GM23338 (cell line): ENCODE measurements at regions not wholly inside any gene's neighbourhood (a gene's known extent, or its start where the extent isn't known, plus 50 kb on each side); places are given as distances from the start of the nearest gene placed in this dataset.

Experiments
- ATAC-seq: fragments of 200-7000 bp; cut with Tn5 transposase; 3 replicates; pipeline ENCODE4 v1.9.1; 2020
- DNase-seq: peaks from one replicate; pipeline ENCODE4 v3.0.0-alpha.2; 2015; ENCODE audit warnings: low spot score
- H2AFZ ChIP-seq: fragments of 200-600 bp; sonication (generic); 2 replicates; pipeline ENCODE4 v1.8.0; 2016; ENCODE audit warnings: antibody characterized with exemption, mild to moderate bottlenecking, moderate library complexity
- H3F3A ChIP-seq: fragments of 200-600 bp; sonication (generic); replicated peaks from 2 replicates; pipeline ENCODE4 v1.8.0; 2017; ENCODE audit warnings: antibody characterized with exemption, mixed run types, low read depth
- H3K27ac ChIP-seq: fragments of 200-600 bp; sonication (generic); 2 replicates; pipeline ENCODE4 v1.6.1; 2016; ENCODE audit warnings: low read depth
- H3K27me3 ChIP-seq: fragments of 200-600 bp; sonication (generic); 2 replicates; pipeline ENCODE4 v1.8.0; 2016; ENCODE audit warnings: mild to moderate bottlenecking, mixed run types, moderate library complexity; ENCODE audit not compliant: insufficient read depth
- H3K36me3 ChIP-seq: fragments of 200-600 bp; sonication (generic); 2 replicates; pipeline ENCODE4 v1.8.0; 2016; ENCODE audit warnings: mild to moderate bottlenecking; ENCODE audit not compliant: insufficient read depth
- H3K4me1 ChIP-seq: fragments of 200-600 bp; sonication (generic); 2 replicates; pipeline ENCODE4 v1.8.0; 2016; ENCODE audit warnings: mild to moderate bottlenecking, moderate library complexity; ENCODE audit not compliant: insufficient read depth
- H3K4me2 ChIP-seq: fragments of 200-600 bp; sonication (generic); 2 replicates; pipeline ENCODE4 v1.7.1; 2017; ENCODE audit warnings: mixed run types
- H3K4me3 ChIP-seq: fragments of 200-600 bp; sonication (generic); 2 replicates; pipeline ENCODE4 v1.6.1; 2016; ENCODE audit warnings: mixed run types
- H3K79me2 ChIP-seq: fragments of 200-600 bp; sonication (generic); replicated peaks from 2 replicates; pipeline ENCODE4 v1.8.0; 2017; ENCODE audit warnings: mild to moderate bottlenecking; ENCODE audit not compliant: insufficient read depth
- H3K9me2 ChIP-seq: fragments of 200-600 bp; sonication (generic); 2 replicates; pipeline ENCODE4 v1.8.0; 2017; ENCODE audit not compliant: insufficient read depth
- H4K20me1 ChIP-seq: fragments of 200-600 bp; sonication (generic); replicated peaks from 2 replicates; pipeline ENCODE4 v1.8.0; 2017; ENCODE audit warnings: mild to moderate bottlenecking; ENCODE audit not compliant: insufficient read depth
- H3K27ac Mint-ChIP-seq: 2 replicates; pipeline ENCODE4 v1.8.0; 2020; ENCODE audit warnings: inconsistent platforms, mild to moderate bottlenecking, moderate library complexity, mixed read lengths
- H3K27me3 Mint-ChIP-seq: 3 replicates; pipeline ENCODE4 v1.8.0; 2022; ENCODE audit warnings: low read depth, mild to moderate bottlenecking, moderate library complexity, mixed read lengths, inconsistent platforms; ENCODE audit not compliant: insufficient read depth, poor library complexity
- H3K36me3 Mint-ChIP-seq: 3 replicates; pipeline ENCODE4 v1.8.0; 2021; ENCODE audit warnings: low read depth, mild to moderate bottlenecking, inconsistent platforms, moderate library complexity, mixed read lengths
- H3K4me1 Mint-ChIP-seq: 3 replicates; pipeline ENCODE4 v1.8.0; 2020; ENCODE audit warnings: mild to moderate bottlenecking, inconsistent platforms, mixed read lengths
- H3K4me3 Mint-ChIP-seq: 3 replicates; pipeline ENCODE4 v1.8.0; 2021; ENCODE audit warnings: moderate library complexity, mild to moderate bottlenecking, inconsistent platforms, mixed read lengths
- H3K9me3 Mint-ChIP-seq: 3 replicates; pipeline ENCODE4 v1.8.0; 2020; ENCODE audit warnings: moderate library complexity, mild to moderate bottlenecking, inconsistent platforms, mixed read lengths
- EZH2 ChIP-seq: fragments of 200-600 bp; sonication (generic); IDR thresholded peaks from one replicate; pipeline ENCODE4 v1.8.0; 2017; ENCODE audit warnings: antibody characterized with exemption, mild to moderate bottlenecking, low read depth; ENCODE audit not compliant: unreplicated experiment
- NANOG ChIP-seq: IDR thresholded peaks from 2 replicates; pipeline ENCODE4 v1.6.1; 2016; ENCODE audit warnings: antibody characterized with exemption, borderline replicate concordance
- ZNF331 ChIP-seq: fragments of 250-450 bp; sonication (Bioruptor Pico); IDR thresholded peaks from 2 replicates; pipeline ENCODE4 v1.5.0; 2020; ENCODE audit warnings: low read depth, mild to moderate bottlenecking, moderate library complexity
- TF ChIP-seq, protein P1 (sequence below): fragments of 250-450 bp; sonication (Bioruptor Pico); IDR thresholded peaks from 2 replicates; pipeline ENCODE4 v1.5.0; 2020; ENCODE audit warnings: mild to moderate bottlenecking, moderate library complexity

DNA sequence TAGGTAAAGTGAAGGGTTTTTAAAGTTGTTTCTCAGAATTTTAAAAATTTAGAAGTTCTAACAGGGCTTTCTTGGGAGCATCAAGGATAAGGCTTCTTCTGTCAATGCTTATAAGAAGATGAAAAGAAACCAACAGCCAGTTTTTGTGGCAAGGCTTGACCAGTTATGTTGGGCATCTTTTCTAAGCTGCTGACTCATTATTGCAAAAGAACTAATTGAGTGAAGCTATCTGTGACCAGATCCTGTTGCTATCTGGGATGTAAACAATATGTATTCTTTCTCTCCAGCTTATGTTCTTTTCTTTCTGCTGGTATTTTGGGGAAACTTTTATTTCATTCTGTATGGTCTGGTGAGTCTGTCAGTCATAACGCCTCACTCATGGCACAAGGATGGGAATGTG lies 643.8 kb downstream of the HDGFL1 start (continued):
- TF ChIP-seq, protein P1, sequence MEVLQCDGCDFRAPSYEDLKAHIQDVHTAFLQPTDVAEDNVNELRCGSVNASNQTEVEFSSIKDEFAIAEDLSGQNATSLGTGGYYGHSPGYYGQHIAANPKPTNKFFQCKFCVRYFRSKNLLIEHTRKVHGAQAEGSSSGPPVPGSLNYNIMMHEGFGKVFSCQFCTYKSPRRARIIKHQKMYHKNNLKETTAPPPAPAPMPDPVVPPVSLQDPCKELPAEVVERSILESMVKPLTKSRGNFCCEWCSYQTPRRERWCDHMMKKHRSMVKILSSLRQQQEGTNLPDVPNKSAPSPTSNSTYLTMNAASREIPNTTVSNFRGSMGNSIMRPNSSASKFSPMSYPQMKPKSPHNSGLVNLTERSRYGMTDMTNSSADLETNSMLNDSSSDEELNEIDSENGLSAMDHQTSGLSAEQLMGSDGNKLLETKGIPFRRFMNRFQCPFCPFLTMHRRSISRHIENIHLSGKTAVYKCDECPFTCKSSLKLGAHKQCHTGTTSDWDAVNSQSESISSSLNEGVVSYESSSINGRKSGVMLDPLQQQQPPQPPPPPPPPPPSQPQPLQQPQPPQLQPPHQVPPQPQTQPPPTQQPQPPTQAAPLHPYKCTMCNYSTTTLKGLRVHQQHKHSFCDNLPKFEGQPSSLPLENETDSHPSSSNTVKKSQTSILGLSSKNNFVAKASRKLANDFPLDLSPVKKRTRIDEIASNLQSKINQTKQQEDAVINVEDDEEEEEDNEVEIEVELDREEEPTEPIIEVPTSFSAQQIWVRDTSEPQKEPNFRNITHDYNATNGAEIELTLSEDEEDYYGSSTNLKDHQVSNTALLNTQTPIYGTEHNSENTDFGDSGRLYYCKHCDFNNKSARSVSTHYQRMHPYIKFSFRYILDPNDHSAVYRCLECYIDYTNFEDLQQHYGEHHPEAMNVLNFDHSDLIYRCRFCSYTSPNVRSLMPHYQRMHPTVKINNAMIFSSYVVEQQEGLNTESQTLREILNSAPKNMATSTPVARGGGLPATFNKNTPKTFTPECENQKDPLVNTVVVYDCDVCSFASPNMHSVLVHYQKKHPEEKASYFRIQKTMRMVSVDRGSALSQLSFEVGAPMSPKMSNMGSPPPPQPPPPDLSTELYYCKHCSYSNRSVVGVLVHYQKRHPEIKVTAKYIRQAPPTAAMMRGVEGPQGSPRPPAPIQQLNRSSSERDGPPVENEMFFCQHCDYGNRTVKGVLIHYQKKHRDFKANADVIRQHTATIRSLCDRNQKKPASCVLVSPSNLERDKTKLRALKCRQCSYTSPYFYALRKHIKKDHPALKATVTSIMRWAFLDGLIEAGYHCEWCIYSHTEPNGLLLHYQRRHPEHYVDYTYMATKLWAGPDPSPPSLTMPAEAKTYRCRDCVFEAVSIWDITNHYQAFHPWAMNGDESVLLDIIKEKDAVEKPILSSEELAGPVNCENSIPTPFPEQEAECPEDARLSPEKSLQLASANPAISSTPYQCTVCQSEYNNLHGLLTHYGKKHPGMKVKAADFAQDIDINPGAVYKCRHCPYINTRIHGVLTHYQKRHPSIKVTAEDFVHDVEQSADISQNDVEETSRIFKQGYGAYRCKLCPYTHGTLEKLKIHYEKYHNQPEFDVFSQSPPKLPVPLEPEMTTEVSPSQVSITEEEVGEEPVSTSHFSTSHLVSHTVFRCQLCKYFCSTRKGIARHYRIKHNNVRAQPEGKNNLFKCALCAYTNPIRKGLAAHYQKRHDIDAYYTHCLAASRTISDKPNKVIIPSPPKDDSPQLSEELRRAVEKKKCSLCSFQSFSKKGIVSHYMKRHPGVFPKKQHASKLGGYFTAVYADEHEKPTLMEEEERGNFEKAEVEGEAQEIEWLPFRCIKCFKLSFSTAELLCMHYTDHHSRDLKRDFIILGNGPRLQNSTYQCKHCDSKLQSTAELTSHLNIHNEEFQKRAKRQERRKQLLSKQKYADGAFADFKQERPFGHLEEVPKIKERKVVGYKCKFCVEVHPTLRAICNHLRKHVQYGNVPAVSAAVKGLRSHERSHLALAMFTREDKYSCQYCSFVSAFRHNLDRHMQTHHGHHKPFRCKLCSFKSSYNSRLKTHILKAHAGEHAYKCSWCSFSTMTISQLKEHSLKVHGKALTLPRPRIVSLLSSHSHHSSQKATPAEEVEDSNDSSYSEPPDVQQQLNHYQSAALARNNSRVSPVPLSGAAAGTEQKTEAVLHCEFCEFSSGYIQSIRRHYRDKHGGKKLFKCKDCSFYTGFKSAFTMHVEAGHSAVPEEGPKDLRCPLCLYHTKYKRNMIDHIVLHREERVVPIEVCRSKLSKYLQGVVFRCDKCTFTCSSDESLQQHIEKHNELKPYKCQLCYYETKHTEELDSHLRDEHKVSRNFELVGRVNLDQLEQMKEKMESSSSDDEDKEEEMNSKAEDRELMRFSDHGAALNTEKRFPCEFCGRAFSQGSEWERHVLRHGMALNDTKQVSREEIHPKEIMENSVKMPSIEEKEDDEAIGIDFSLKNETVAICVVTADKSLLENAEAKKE (CRISPR knock-in tag): no peak

- H3K36me3 Mint-ChIP-seq: peaks cover 8% of the 10 kb centered on the region; the same call in 2 of the 3 replicates
- Histone ChIP-seq H3K27ac (no peak overlapping the region), H3K4me3 (no peak overlapping the region), H3K4me1 (no peaks in the 10 kb centered on the region; the same call in 1 of the 2 replicates), H3K9me2 (peaks cover 16% of the 10 kb centered on the region), H3K4me2 (no peak overlapping the region), H3F3A (no peaks in the 10 kb centered on the region), H3K36me3 (no peaks in the 10 kb centered on the region), H3K79me2 (no peaks in the 10 kb centered on the region), H3K27me3 (no peaks in the 10 kb centered on the region), H2AFZ (no peak overlapping the region), H4K20me1 (no peaks in the 10 kb centered on the region)
- DNase-seq (no peak), ATAC-seq (no peak)
- peaks cover 1% of the 10 kb centered on the region for H3K27me3 Mint-ChIP-seq
- H3K4me1 Mint-ChIP-seq: peaks cover 4% of the 10 kb centered on the region; the same call in 2 of the 3 replicates
- peaks cover 17% of the 10 kb centered on the region; the same call in 2 of the 3 replicates for H3K9me3 Mint-ChIP-seq
- H3K27ac Mint-ChIP-seq: no peak overlapping the region
- TF ChIP-seq EZH2: no peak
- H3K4me3 Mint-ChIP-seq: no peak overlapping the region
These were observed 644.3 kb downstream of the HDGFL1 start for GRCh38 chr6:23213651-23214050.

DNA sequence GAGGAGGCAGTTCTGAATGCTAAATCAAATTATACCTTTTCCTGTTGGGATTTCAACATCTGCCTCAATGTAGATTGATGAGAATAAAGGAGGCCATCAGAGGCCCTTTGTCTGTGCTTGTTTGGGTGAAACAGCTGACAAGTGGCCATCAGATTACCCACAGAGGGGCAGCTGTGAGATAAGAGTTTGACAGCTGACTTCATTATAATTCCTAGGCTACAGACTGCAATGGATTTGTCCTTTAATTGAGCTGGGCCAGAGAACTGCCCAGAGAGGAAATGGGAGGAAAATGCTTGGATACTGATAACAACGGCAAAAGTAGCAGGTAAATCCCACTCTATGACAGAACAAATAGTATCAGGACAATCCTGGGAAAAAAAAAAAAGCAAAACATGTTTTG lies 649.4 kb downstream of the HDGFL1 start:
- no peaks in the 10 kb centered on the region for H3F3A ChIP-seq
- no peaks in the 10 kb centered on the region for H3K9me3 Mint-ChIP-seq
- no peak overlapping the region for H3K27ac ChIP-seq
- no peaks in the 10 kb centered on the region for H3K27me3 Mint-ChIP-seq
- no peak overlapping the region for H3K4me3 Mint-ChIP-seq
- no peaks in the 10 kb centered on the region for H3K79me2 ChIP-seq
- H3K4me2 ChIP-seq: no peak overlapping the region
- no peak overlapping the region for H3K4me3 ChIP-seq
- no peaks in the 10 kb centered on the region; the same call in 1 of the 2 replicates for H3K4me1 ChIP-seq
- H3K27ac Mint-ChIP-seq: peak overlapping the region; percentile 48; the same call in 1 of the 2 replicates
- H3K36me3 ChIP-seq: no peaks in the 10 kb centered on the region
- H3K36me3 Mint-ChIP-seq: no peaks in the 10 kb centered on the region
- DNase-seq (peak; percentile 53), ATAC-seq (peak; percentile 76)
- H3K4me1 Mint-ChIP-seq: peaks cover 10% of the 10 kb centered on the region; the same call in 2 of the 3 replicates
- H3K27me3 ChIP-seq: no peaks in the 10 kb centered on the region
- H2AFZ ChIP-seq: no peak overlapping the region
- no peaks in the 10 kb centered on the region for H4K20me1 ChIP-seq
- H3K9me2 ChIP-seq: no peaks in the 10 kb centered on the region
- TF ChIP-seq, protein P1 (CRISPR knock-in tag): no peak
- peak; percentile 20; the same call in 1 of the 2 replicates for TF ChIP-seq NANOG
- TF ChIP-seq ZNF331 (CRISPR knock-in tag): no peak
